HEK293 (cell line): ENCODE measurements at regions not wholly inside any gene's neighbourhood (a gene's known extent, or its start where the extent isn't known, plus 50 kb on each side); places are given as distances from the start of the nearest gene placed in this dataset.

Experiments used
- CTCF ChIA-PET: fragments of 350-600 bp; formaldehyde crosslinking; extraction: SDS; loops from one replicate; lab custom pipeline; 2021; ENCODE audit warnings: antibody characterized with exemption; lab: Yijun Ruan, JAX
- POLR2A ChIA-PET: fragments of 300-600 bp; formaldehyde crosslinking; extraction: SDS; loops from one replicate; lab custom pipeline; 2020; ENCODE audit warnings: antibody characterized with exemption, inconsistent platforms; lab: Yijun Ruan, JAX
- H3K27ac ChIP-seq: fragments of 200-500 bp; sonication (Bioruptor generic); 2 replicates; pipeline ENCODE4 v1.5.1; 2014; ENCODE audit warnings: low read depth, low read length, control low read depth, inconsistent platforms; ENCODE audit errors: extremely low read depth
- H3K36me3 ChIP-seq, 2 experiments: fragments of 200-500 bp in 1 of 2; sonication (Bioruptor generic) in 1 of 2; 1 replicate in 1 of 2; 2 replicates in 1 of 2; pipeline ENCODE4 v1.5.1; 2014 to 2017; ENCODE audit warnings: inconsistent platforms in 2 of 2, low read length in 2 of 2; ENCODE audit not compliant: control insufficient read depth in 2 of 2, insufficient read depth in 1 of 2
- H3K4me1 ChIP-seq: fragments of 200-500 bp; sonication (Bioruptor generic); 2 replicates; pipeline ENCODE4 v1.5.1; 2014; ENCODE audit warnings: mild to moderate bottlenecking, low read length, inconsistent platforms; ENCODE audit not compliant: control insufficient read depth, insufficient read depth
- H3K4me3 ChIP-seq: 2 replicates; pipeline ENCODE4 v1.5.1; 2011; ENCODE audit warnings: low read depth, mild to moderate bottlenecking, control low read depth, low read length, moderate library complexity
- H3K9me3 ChIP-seq: fragments of 200-500 bp; sonication (Bioruptor generic); 2 replicates; pipeline ENCODE4 v1.5.1; 2014; ENCODE audit warnings: low read depth, low read length, inconsistent platforms; ENCODE audit not compliant: control insufficient read depth, insufficient read depth
- OVOL3 ChIP-seq: fragments of 450-650 bp; formaldehyde crosslinking; IDR thresholded peaks from 2 replicates; pipeline ENCODE4 v1.5.1; 2016; ENCODE audit warnings: missing biosample characterization, missing genetic modification characterization
- SETDB1 ChIP-seq: IDR thresholded peaks from one replicate; pipeline ENCODE4 v1.6.1; 2017; ENCODE audit warnings: mild to moderate bottlenecking, low read length, moderate library complexity, mixed read lengths; ENCODE audit not compliant: insufficient read length
- TCF7L2 ChIP-seq: IDR thresholded peaks from 2 replicates; pipeline ENCODE4 v1.6.1; 2011; ENCODE audit warnings: low read depth, mild to moderate bottlenecking, inconsistent platforms, low read length, moderate library complexity, borderline replicate concordance
- ZBTB20 ChIP-seq: fragments of 450-650 bp; formaldehyde crosslinking; IDR thresholded peaks from 2 replicates; pipeline ENCODE4 v1.5.1; 2016; ENCODE audit warnings: missing biosample characterization, missing genetic modification characterization
- ZNF266 ChIP-seq: fragments of 450-650 bp; formaldehyde crosslinking; IDR thresholded peaks from 2 replicates; pipeline ENCODE4 v1.5.1; 2016; ENCODE audit warnings: missing biosample characterization, missing genetic modification characterization, low read depth
- ZNF404 ChIP-seq: fragments of 450-650 bp; formaldehyde crosslinking; IDR thresholded peaks from 2 replicates; pipeline ENCODE4 v1.5.1; 2017; ENCODE audit warnings: missing biosample characterization, missing genetic modification characterization
- ZNF529 ChIP-seq: fragments of 450-650 bp; formaldehyde crosslinking; IDR thresholded peaks from 2 replicates; pipeline ENCODE4 v1.5.1; 2017; ENCODE audit warnings: missing genetic modification characterization, missing biosample characterization; ENCODE audit not compliant: insufficient replicate concordance
- ZNF558 ChIP-seq: fragments of 450-650 bp; formaldehyde crosslinking; IDR thresholded peaks from 2 replicates; pipeline ENCODE4 v1.5.1; 2016; ENCODE audit warnings: missing biosample characterization, missing genetic modification characterization
- ZNF677 ChIP-seq: fragments of 450-650 bp; IDR thresholded peaks from 2 replicates; pipeline ENCODE4 v1.5.0; 2018; ENCODE audit warnings: missing biosample characterization, mild to moderate bottlenecking, missing genetic modification characterization, moderate library complexity
- ZNF777 ChIP-seq: fragments of 450-650 bp; formaldehyde crosslinking; IDR thresholded peaks from 2 replicates; pipeline ENCODE4 v1.5.1; 2017; ENCODE audit warnings: missing biosample characterization, missing genetic modification characterization, borderline replicate concordance
- ZNF791 ChIP-seq: fragments of 450-650 bp; formaldehyde crosslinking; IDR thresholded peaks from 2 replicates; pipeline ENCODE4 v1.5.1; 2016; ENCODE audit warnings: missing biosample characterization, missing genetic modification characterization
- ZNF830 ChIP-seq: fragments of 450-650 bp; IDR thresholded peaks from 2 replicates; pipeline ENCODE4 v1.5.0; 2018; ENCODE audit warnings: missing biosample characterization, missing genetic modification characterization, low read depth, mild to moderate bottlenecking, moderate library complexity
- TF ChIP-seq, protein P1 (sequence below): fragments of 450-650 bp; formaldehyde crosslinking; conservative IDR thresholded peaks from 2 replicates; pipeline ENCODE4 v1.5.1; 2016; ENCODE audit warnings: low read depth, missing biosample characterization, missing genetic modification characterization
- TF ChIP-seq, protein P2 (sequence below): fragments of 450-650 bp; IDR thresholded peaks from 2 replicates; pipeline ENCODE4 v1.5.1; 2018; ENCODE audit warnings: missing biosample characterization, missing genetic modification characterization
- TF ChIP-seq, protein P3 (sequence below): fragments of 450-650 bp; formaldehyde crosslinking; IDR thresholded peaks from 2 replicates; pipeline ENCODE4 v1.5.1; 2017; ENCODE audit warnings: missing biosample characterization, missing genetic modification characterization
- TF ChIP-seq, protein P4 (sequence below): fragments of 450-650 bp; formaldehyde crosslinking; IDR thresholded peaks from 2 replicates; pipeline ENCODE4 v1.5.1; 2016; ENCODE audit warnings: missing biosample characterization, missing genetic modification characterization
- TF ChIP-seq, protein P5 (sequence below): fragments of 450-650 bp; formaldehyde crosslinking; IDR thresholded peaks from 2 replicates; pipeline ENCODE4 v1.5.1; 2016; ENCODE audit warnings: missing biosample characterization, missing genetic modification characterization
- TF ChIP-seq, protein P6 (sequence below): fragments of 450-650 bp; formaldehyde crosslinking; IDR thresholded peaks from 2 replicates; pipeline ENCODE4 v1.5.1; 2016; ENCODE audit warnings: missing biosample characterization, missing genetic modification characterization, low read depth
- TF ChIP-seq, protein P7 (sequence below): IDR thresholded peaks from 2 replicates; pipeline ENCODE4 v1.6.1; 2011; ENCODE audit warnings: mild to moderate bottlenecking, low read depth, low read length, borderline replicate concordance

DNA sequence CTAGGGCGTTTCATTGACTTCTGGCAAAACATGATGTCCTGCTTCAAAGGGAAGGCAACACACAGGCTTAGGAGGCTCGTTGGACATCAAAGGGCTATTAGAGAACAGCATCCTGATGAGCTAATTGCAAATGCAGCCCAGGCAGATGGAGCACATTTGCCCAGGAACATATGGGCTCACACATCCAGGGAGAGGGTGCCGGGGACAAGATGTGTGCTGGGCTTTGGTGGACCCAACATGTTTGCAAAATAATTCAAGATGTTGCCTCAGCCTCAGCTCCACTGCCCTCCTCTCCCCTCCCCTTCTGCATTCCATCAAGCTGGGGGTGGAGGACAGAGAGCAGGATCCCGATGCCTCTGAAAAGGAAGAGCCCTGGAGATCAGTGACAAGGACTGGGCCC lies 217.1 kb upstream of the ZMIZ1 start:
- Histone ChIP-seq H3K9me3 (no peaks in the 10 kb centered on the region), H3K4me3 (no peak overlapping the region), H3K4me1 (no peaks in the 10 kb centered on the region), H3K36me3 (no peaks in the 10 kb centered on the region), H3K27ac (no peak overlapping the region)
- TF ChIP-seq ZNF677, result no peak
- TF ChIP-seq, protein P1, sequence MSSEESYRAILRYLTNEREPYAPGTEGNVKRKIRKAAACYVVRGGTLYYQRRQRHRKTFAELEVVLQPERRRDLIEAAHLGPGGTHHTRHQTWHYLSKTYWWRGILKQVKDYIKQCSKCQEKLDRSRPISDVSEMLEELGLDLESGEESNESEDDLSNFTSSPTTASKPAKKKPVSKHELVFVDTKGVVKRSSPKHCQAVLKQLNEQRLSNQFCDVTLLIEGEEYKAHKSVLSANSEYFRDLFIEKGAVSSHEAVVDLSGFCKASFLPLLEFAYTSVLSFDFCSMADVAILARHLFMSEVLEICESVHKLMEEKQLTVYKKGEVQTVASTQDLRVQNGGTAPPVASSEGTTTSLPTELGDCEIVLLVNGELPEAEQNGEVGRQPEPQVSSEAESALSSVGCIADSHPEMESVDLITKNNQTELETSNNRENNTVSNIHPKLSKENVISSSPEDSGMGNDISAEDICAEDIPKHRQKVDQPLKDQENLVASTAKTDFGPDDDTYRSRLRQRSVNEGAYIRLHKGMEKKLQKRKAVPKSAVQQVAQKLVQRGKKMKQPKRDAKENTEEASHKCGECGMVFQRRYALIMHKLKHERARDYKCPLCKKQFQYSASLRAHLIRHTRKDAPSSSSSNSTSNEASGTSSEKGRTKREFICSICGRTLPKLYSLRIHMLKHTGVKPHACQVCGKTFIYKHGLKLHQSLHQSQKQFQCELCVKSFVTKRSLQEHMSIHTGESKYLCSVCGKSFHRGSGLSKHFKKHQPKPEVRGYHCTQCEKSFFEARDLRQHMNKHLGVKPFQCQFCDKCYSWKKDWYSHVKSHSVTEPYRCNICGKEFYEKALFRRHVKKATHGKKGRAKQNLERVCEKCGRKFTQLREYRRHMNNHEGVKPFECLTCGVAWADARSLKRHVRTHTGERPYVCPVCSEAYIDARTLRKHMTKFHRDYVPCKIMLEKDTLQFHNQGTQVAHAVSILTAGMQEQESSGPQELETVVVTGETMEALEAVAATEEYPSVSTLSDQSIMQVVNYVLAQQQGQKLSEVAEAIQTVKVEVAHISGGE, result no peak
- TF ChIP-seq, protein P2, sequence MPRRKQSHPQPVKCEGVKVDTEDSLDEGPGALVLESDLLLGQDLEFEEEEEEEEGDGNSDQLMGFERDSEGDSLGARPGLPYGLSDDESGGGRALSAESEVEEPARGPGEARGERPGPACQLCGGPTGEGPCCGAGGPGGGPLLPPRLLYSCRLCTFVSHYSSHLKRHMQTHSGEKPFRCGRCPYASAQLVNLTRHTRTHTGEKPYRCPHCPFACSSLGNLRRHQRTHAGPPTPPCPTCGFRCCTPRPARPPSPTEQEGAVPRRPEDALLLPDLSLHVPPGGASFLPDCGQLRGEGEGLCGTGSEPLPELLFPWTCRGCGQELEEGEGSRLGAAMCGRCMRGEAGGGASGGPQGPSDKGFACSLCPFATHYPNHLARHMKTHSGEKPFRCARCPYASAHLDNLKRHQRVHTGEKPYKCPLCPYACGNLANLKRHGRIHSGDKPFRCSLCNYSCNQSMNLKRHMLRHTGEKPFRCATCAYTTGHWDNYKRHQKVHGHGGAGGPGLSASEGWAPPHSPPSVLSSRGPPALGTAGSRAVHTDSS, result no peak
- no peak for TF ChIP-seq ZNF529 (tag by site-specific recombination)
- TF ChIP-seq ZNF558 (tag by site-specific recombination), result no peak
- no peak for TF ChIP-seq TCF7L2
- no peak for TF ChIP-seq ZNF777
- TF ChIP-seq, protein P3, sequence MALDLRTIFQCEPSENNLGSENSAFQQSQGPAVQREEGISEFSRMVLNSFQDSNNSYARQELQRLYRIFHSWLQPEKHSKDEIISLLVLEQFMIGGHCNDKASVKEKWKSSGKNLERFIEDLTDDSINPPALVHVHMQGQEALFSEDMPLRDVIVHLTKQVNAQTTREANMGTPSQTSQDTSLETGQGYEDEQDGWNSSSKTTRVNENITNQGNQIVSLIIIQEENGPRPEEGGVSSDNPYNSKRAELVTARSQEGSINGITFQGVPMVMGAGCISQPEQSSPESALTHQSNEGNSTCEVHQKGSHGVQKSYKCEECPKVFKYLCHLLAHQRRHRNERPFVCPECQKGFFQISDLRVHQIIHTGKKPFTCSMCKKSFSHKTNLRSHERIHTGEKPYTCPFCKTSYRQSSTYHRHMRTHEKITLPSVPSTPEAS (tag by site-specific recombination), result no peak
- no peak for TF ChIP-seq ZNF830 (tag by site-specific recombination)
- no peak for TF ChIP-seq ZBTB20 (tag by site-specific recombination)
- TF ChIP-seq ZNF266 (tag by site-specific recombination), result no peak
- TF ChIP-seq ZNF404 (tag by site-specific recombination), result no peak
- TF ChIP-seq, protein P4, sequence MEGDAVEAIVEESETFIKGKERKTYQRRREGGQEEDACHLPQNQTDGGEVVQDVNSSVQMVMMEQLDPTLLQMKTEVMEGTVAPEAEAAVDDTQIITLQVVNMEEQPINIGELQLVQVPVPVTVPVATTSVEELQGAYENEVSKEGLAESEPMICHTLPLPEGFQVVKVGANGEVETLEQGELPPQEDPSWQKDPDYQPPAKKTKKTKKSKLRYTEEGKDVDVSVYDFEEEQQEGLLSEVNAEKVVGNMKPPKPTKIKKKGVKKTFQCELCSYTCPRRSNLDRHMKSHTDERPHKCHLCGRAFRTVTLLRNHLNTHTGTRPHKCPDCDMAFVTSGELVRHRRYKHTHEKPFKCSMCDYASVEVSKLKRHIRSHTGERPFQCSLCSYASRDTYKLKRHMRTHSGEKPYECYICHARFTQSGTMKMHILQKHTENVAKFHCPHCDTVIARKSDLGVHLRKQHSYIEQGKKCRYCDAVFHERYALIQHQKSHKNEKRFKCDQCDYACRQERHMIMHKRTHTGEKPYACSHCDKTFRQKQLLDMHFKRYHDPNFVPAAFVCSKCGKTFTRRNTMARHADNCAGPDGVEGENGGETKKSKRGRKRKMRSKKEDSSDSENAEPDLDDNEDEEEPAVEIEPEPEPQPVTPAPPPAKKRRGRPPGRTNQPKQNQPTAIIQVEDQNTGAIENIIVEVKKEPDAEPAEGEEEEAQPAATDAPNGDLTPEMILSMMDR (tag by site-specific recombination), result no peak
- TF ChIP-seq, protein P5, sequence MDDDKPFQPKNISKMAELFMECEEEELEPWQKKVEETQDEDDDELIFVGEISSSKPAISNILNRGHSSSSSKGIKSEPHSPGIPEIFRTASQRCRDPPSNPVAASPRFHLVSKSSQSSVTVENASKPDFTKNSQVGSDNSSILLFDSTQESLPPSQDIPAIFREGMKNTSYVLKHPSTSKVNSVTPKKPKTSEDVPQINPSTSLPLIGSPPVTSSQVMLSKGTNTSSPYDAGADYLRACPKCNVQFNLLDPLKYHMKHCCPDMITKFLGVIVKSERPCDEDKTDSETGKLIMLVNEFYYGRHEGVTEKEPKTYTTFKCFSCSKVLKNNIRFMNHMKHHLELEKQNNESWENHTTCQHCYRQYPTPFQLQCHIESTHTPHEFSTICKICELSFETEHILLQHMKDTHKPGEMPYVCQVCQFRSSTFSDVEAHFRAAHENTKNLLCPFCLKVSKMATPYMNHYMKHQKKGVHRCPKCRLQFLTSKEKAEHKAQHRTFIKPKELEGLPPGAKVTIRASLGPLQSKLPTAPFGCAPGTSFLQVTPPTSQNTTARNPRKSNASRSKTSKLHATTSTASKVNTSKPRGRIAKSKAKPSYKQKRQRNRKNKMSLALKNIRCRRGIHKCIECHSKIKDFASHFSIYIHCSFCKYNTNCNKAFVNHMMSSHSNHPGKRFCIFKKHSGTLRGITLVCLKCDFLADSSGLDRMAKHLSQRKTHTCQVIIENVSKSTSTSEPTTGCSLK (tag by site-specific recombination), result no peak
- TF ChIP-seq OVOL3 (tag by site-specific recombination), result no peak
- TF ChIP-seq, protein P6, sequence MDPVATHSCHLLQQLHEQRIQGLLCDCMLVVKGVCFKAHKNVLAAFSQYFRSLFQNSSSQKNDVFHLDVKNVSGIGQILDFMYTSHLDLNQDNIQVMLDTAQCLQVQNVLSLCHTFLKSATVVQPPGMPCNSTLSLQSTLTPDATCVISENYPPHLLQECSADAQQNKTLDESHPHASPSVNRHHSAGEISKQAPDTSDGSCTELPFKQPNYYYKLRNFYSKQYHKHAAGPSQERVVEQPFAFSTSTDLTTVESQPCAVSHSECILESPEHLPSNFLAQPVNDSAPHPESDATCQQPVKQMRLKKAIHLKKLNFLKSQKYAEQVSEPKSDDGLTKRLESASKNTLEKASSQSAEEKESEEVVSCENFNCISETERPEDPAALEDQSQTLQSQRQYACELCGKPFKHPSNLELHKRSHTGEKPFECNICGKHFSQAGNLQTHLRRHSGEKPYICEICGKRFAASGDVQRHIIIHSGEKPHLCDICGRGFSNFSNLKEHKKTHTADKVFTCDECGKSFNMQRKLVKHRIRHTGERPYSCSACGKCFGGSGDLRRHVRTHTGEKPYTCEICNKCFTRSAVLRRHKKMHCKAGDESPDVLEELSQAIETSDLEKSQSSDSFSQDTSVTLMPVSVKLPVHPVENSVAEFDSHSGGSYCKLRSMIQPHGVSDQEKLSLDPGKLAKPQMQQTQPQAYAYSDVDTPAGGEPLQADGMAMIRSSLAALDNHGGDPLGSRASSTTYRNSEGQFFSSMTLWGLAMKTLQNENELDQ, result no peak
- TF ChIP-seq, protein P7, sequence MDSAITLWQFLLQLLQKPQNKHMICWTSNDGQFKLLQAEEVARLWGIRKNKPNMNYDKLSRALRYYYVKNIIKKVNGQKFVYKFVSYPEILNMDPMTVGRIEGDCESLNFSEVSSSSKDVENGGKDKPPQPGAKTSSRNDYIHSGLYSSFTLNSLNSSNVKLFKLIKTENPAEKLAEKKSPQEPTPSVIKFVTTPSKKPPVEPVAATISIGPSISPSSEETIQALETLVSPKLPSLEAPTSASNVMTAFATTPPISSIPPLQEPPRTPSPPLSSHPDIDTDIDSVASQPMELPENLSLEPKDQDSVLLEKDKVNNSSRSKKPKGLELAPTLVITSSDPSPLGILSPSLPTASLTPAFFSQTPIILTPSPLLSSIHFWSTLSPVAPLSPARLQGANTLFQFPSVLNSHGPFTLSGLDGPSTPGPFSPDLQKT, result no peak
- no peak for TF ChIP-seq ZNF791
- TF ChIP-seq SETDB1, result no peak
- ChIA-PET CTCF (interaction anchor here (0.6 to 1.7 kb wide), 3 partner anchors 23 to 343 kb away, joined by 3 to 5 read pairs (median 3); no protein-coding TSS in a partner anchor), POLR2A (no interaction called here)
